OCI-LY1 (cell line): ENCODE measurements at regions not wholly inside any gene's neighbourhood (a gene's known extent, or its start where the extent isn't known, plus 50 kb on each side); places are given as distances from the start of the nearest gene placed in this dataset.

Source experiments
- EZH2 ChIP-seq: fragments of 200-600 bp; sonication (generic), shearing (Covaris generic); IDR thresholded peaks from 2 replicates; pipeline ENCODE4 v1.8.0; 2017; ENCODE audit warnings: borderline replicate concordance, mixed run types, mild to moderate bottlenecking, antibody characterized with exemption, low read length, moderate library complexity, mixed read lengths
- TF ChIP-seq, protein P1 (sequence below): fragments of 200-600 bp; sonication (generic), shearing (Covaris generic); IDR thresholded peaks from 2 replicates; pipeline ENCODE4 v1.5.1; 2017; ENCODE audit warnings: mild to moderate bottlenecking, antibody characterized with exemption, low read length, moderate library complexity, mixed read lengths

DNA sequence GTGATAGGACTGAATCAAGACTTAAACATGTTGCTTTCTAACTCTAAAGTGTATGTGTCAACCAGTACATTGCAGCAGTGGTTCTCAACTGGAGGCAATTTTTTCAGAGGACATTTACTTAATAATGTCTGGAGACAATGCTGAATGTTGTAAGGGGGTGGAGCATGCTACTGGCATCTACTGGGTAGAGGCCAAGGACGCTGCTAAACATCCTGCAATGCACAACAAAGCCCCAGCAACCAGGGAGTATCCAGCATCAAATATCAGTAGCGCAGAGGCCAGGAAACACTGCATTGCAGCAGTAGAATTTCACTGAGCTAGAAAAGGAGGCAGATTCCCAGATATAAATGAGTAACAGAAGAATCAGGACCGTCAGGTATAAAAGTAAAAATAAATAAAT, 79.8 kb upstream of the GRM7 start:
- TF ChIP-seq, protein P1, sequence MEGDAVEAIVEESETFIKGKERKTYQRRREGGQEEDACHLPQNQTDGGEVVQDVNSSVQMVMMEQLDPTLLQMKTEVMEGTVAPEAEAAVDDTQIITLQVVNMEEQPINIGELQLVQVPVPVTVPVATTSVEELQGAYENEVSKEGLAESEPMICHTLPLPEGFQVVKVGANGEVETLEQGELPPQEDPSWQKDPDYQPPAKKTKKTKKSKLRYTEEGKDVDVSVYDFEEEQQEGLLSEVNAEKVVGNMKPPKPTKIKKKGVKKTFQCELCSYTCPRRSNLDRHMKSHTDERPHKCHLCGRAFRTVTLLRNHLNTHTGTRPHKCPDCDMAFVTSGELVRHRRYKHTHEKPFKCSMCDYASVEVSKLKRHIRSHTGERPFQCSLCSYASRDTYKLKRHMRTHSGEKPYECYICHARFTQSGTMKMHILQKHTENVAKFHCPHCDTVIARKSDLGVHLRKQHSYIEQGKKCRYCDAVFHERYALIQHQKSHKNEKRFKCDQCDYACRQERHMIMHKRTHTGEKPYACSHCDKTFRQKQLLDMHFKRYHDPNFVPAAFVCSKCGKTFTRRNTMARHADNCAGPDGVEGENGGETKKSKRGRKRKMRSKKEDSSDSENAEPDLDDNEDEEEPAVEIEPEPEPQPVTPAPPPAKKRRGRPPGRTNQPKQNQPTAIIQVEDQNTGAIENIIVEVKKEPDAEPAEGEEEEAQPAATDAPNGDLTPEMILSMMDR = no peak
- no peak for TF ChIP-seq EZH2
